T-helper 2 cell treated with Interferon-gamma antibody and Interleukin-4, amounts not matched to agents 100 ng/mL and 5 ng/mL, for 36 hours (primary cell): ENCODE measurements at regions not wholly inside any gene's neighbourhood (a gene's known extent, or its start where the extent isn't known, plus 50 kb on each side); places are given as distances from the start of the nearest gene placed in this dataset.

ENCODE experiments used
- intact Hi-C: fragments of 100-400 bp; cut with micrococcal nuclease; formaldehyde crosslinking; loops from one replicate; pipeline ENCODE4 v1.15.1; 2023

DNA sequence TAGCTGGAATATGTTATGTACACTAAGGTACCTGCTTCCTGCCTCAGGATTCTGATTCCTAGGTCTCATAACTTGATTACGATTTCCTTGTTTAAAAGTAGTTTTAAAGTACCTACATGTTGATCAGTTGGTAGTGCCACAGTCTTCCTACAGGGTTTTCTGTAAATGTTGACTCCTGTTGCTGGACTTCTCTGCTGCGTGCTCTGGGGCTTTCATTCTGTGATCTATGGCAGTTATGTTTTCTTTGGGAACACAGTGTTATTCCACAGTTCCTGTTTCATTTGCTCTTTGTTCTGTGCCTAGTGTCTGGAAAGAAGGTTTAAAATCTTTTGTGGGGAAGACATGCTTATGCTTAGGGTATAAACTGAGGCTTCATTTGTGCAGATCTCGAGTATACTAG is 343.5 kb downstream of the PLK2 start:
- intact Hi-C loops, result no loop called here

DNA sequence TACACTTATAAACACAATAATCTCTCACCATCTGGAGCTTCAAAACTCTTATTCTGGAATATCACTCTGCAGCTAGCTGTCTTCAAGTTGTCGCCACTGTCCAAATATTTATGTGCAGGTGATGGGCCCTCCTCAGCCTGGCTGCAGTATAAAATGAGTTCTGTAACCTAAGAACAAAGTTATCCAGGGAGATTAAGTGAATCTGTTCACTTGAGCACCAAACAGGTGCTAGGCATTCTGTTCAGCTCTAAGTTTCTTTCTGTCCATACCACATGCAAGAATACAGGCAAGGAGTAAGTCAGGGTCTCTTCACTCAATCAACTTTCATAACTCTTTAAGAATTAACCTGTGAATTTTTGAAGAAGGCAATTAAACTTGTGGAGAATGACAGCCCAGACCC is 344.1 kb downstream of the PLK2 start:
- intact Hi-C loops, result no loop called here

DNA sequence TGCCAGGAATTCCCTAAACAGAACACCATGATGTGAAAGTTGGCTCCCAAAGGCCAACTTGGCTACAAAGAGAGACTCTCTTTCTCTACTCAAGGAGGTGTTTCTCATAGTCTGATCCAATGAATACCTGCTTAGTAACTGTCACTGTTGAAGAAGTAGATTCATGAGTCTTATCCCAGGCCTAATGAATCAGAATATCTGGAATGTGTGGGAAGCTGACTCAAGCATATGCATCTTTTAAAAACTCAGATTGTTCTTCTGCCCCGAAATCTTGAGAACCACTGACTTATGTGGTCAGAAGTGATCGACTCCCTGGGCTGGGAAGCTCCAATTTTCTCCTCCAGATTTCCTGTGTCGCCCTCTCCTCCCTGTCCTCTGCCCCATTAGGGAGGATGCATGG is 345.6 kb downstream of the PLK2 start:
- intact Hi-C loops, result no loop called here

DNA sequence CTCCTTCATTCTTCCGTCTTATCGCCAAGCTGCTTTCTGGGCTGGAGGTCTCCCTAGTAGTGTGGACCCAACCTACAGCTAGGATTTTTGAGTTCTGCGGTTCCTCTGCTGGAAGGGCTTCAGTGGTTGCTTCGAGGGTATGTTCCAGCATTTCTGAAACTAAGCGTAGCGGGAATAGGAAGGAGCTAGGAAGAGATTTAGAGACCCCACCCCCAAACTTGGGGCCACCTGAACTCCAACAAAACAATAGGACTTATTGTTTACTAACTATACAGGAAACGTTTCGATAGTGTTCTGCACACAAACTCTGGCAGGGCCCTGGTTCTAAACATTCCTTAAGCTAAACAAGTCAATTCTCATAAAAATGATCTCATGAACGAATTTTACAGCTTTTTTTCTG is 346.7 kb downstream of the PLK2 start:
- intact Hi-C loops, result no loop called here

DNA sequence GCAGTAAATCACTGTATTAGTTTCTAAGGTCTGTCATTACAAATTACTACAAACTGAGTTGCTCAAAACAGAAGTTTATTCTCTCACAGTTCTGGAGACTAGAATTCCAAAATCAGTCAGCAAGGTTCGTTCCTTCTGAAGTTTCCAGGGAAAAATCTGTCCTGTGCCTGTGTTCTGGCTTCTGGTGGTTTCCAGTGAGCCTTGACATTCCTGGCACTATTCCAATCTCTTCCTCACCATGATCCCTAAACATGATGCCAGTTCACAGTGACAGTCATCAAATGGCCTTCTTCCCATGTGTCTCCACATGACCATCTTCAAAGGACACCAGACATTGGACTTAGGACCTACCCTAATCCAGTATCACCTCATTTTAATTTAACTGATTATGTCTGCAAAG is 351.4 kb downstream of the PLK2 start:
- intact Hi-C loops, result no loop called here

DNA sequence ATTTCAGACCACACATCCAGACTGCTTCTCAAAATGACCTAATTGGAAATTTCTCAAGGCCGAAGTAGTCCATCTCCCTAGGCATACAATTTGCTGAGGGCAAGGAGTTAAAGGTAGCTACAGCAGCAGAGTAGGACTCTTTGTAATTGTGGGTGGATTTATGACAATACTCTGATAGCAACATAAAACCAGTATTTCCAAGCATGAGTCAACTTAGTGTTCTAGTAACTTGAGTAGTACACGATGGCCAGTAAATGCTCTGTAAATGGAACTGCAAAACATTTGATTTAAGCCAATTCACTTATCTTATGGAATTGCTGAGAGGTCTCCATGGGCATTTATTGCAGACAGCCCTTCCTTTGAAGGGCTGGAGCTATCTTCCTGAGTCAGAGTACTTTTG is 352.2 kb downstream of the PLK2 start:
- intact Hi-C loops, result no loop called here

DNA sequence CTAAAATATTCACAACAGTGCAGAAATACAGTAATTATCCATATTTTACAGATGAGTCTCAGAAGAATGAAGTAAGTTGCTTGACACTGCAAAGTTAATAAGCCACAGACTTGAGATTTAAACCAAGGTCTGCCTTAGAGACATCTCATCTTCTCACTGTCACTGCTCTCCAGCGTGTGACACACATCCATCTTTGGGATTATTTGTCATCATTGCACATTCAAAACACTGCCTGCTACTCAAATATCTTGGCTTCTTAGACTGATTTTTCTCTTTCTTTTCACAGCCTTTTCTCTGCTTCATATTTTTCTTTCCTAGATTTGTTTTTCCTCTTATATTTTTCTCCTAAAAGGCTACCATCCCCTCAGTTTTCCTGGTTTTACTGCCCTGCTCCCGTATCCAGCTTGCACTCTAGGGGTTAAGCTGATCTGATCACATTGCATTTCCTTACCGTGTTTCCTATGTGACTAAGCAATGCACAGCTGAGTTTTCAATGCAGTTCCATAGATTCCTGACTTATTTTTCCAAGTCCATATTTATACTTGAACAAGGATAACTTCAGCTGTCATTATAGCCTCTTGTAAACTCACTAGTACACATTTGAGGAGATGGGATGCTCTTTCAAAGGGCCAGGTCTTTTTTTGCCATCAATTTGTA is 353.0 kb downstream of the PLK2 start:
- intact Hi-C loops, result no loop called here

DNA sequence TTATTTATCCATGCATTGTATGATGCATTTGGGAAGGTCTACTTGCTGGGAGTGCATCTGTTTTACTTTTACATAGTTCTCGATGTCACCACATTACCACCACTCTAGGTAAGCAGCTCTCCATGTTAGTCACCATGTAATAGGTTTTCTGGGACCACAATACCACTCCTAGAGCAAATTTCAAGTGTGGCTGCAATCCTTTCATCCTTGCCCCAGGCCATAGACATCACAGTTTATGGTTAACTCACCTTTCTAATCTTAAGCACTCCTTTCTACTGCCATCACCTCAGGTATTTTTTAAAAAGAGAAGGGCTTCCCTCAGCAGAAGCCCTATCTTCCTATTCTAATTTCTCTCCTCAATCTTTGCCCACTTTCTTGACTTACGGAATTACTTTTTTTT is 354.1 kb downstream of the PLK2 start:
- intact Hi-C loops, result no loop called here

DNA sequence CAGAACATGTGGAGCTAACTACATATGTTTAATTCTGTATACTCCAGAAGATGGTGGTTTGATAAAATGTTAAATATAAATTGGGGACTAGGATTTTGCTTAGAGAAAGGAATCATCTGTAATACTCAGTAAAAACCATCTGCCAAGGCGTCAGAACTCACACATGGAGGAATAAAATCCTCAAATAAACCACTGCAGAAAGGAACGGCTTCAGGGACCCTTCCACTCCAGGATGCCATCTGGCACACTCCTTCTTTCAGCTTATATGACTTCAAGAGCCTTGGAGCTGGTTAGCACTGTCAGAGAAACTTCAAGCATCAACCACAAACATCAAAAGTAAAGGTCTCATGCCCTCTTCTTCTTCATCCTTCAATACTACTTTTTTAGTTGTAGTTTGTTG is 360.6 kb downstream of the PLK2 start:
- intact Hi-C loops, result no loop called here

DNA sequence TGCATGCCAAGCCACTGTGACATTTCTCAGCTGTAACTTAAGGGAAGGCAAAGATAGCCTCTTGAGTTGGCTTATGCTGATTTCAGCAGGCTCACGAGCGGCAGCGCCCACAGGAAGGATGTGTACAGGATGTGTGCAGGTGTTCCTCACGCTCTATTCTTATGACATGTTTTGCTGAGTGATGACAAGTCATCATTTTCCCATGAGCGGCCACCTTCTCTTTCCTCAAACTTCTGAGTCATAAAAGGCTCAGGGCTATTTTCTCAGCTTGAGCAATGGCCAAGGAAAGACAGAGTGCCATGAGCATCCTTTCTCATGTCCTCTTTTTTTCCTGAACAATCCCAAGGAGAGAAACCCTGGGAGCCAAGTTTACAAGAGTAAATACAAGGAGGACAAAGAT is 365.9 kb downstream of the PLK2 start:
- intact Hi-C loops, result no loop called here

DNA sequence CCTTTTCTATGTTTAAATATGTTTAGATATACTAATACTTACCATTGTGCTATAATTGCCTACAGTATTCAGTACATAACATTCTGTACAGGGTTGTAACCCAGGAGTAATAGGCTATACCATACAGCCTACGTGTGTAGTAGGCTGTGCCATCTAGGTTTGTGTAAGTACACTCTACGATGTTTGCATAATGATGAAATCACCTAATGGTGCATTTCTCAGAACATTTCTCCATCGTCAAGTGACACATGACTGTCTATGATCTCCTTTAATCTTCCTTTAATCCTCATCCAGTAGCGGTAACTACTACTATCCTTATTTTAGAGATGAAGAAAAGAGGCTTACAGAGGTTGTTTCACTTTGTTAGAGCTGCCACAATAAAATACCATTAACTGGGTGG is 369.2 kb downstream of the PLK2 start:
- intact Hi-C loops, result no loop called here

DNA sequence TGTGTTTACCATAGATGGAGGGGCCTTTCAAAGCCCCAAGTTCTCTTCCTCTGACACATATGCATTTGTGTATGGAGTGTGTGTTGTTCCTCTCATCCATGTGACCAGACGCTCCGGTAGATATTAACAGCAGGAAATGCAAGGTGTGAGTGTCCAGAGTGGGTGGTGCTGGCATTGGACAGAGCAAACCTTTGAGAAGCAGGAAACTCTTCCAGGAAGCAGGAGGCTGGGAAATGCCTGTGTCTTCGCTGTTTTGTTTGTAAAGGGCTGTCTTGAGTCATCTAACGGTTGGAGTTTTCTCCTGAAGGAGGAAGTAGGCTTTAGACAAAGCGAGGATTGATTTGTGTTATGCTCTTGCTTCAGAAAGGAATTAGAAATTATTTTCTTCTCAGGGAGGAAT is 370.9 kb downstream of the PLK2 start:
- intact Hi-C loops, result no loop called here

DNA sequence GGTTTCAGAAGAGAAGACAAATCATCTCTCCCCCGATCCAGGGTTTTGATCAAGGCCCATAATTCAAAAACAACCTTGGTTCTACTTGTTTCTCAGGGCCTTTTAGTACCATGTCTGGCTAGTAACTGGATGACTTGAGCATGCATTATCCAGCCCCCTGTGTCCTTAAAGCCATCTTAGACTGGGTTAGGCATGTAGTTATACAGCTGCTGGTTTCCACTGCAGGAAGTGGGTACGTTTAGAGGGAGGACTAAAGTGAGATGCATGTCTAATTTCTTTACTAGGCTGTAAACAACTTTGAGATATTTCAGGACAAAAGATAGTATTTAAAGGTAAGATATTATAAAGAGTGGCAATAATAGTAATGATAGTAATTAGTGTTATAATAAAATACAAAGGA is 372.0 kb downstream of the PLK2 start:
- intact Hi-C loops, result no loop called here

DNA sequence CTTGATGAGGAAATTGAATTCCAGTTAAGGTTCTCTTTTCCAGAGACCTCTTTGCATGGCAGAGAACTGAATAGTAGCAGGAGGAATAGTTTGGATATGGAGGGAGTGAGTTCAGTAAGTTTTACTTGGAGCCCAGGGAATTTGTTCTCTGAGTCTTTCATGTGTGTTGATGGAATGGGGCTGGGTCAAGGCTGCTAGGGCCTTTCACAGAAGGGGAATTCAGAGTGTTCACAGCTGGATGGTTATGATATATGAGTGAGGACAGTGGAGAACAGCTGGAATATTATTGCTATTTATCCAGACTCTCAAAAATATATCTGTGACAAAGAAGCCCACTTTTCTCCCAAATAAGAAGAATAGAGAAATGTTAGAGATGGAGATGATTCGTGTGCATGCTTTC is 372.8 kb downstream of the PLK2 start:
- intact Hi-C loops, result no loop called here

DNA sequence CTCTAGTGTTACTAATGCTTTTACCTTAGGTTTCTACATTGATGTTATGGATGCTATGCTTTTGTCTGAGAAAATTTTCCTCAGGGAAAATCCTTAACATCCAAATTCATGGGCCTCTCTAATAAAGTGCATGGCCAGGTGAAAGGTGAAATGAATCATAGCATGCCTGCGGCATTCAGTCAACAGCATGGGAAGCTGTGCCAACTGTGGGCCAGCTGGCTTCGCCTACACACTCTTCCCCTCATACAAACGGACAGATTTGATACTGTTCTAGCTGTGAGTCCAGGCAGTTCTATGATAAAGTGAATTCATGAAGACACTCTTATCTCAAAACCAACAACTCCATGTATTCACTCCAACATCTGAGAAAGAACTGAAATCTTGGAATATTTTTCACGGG is 374.1 kb downstream of the PLK2 start:
- intact Hi-C loops, result no loop called here

DNA sequence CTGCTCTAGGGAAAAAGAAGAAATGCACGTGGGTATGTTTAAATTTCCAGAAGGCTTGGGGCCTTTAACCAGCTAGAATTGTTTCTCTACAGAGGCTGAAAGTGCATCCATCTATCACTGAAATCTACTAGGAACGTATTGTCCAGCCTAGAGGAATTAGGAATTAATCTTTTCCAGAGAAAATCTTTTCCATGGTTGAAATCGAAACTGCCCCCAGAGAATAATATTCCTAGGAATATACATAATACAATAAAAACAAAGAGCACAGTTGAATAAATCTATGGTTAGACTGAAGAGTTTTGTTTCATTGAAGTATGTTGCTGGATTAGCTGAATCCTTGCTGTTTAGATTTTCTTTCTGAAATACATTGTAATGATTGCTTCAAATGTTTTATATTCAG is 378.5 kb downstream of the PLK2 start:
- intact Hi-C loops, result no loop called here

DNA sequence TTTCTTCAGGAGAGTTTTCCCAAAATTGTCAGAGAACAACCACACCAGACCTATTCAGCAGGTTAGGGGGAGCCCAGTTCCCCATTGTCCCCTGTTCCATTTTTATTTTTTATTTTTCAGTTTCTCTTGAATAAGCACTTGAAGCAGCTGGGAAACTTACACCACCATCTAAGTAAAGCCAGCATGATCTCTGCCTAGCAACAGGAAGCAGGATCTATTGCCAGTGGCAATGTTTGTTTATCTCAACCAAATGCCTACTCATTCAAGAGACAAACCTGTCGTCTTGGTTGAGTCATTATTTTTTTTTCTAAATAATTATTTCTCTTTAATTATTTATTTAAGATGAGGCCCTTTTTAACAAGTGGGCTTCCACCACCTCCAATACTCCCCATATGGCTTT is 379.3 kb downstream of the PLK2 start:
- intact Hi-C loops, result no loop called here

DNA sequence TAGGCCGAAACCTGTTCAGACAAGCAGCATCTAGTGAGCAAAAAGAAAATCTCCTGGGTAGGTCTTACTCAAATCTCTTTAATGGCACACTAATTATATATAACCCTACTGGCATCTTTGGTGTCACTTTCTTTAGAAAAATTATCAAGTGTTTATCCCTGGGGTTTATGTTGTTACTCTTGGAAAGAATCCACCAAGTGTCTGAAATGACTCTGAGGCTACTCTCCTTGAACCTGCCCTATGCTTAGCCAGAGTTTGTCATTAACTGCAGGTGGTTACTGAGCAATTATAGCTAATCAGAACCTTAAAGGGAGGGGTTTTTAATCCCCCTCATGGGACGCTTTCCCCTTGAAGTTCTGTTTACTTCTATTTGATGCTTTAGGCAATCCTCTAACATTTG is 381.9 kb downstream of the PLK2 start:
- intact Hi-C loops, result no loop called here

DNA sequence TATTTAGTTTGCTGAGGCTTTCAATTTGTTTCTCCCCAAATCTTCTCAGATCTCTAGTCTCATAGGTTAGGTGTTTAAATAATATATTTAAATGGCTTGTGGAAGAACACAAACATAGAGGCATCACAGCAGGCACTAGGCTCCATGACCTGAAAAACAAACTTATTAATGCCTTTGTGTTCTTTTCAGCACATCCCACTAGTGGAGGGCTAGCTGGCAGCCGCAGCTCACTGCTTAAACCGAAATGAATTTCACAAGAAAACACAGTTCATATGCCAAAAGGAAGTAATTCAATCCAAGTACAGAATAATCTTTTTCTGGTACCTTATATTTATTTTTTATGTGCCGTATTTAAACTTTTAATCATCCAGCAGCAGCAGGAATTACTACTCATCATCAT is 382.5 kb downstream of the PLK2 start:
- intact Hi-C loops, result no loop called here

DNA sequence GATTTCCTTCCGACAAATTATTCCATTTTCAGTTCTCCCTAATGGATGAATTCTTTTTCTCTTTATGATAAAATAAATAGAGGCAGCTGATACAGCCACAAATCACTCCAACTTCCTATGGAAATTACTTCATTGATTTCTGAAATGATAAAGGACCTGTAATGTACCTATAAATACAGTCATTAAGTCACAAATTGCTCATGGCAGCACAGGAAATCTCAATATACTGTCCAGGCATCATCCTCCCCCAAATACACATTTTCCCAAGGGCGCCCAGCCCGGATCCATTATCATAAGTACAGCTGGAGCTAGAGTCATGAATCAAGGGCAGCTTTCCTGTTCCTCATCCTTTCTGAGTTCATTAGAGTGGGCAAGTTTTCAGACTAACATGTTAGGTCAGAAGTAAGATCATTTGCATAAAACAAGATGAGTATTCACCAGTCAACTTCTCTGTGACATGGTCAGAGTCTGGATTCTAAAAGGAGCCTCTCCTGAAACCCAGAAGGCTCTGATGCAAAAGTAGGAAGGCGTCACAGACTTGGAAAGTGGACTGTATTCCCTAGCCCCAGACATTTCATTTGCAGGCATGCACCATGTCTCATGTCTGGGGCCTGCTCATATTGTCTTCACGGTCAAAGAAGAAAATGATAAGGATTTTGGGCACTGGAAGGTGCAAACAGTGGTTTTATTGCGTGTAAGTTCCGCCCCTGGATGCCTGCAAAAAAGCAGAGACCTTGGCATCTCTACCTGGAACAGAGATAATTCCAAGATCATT is 383.2 kb downstream of the PLK2 start:
- intact Hi-C loops, result no loop called here

DNA sequence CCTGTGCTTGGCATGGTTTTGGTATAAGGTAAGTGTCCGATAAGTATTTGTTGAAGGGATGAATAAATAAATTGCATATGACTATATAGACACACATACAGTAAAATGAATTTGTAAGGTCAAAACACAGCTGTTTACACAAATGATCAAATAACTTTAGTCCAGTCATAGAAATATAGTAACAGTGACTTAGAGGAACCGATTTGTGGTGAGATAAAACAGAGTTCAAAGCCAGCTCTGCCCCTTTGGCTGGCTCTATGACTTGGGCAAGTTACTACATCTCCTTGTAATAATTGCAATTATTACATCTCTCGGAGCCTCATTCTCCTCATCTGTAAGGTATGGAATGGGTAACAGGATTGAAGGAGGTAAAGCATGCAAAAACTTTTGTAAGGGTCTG is 384.0 kb downstream of the PLK2 start:
- intact Hi-C loops, result no loop called here

DNA sequence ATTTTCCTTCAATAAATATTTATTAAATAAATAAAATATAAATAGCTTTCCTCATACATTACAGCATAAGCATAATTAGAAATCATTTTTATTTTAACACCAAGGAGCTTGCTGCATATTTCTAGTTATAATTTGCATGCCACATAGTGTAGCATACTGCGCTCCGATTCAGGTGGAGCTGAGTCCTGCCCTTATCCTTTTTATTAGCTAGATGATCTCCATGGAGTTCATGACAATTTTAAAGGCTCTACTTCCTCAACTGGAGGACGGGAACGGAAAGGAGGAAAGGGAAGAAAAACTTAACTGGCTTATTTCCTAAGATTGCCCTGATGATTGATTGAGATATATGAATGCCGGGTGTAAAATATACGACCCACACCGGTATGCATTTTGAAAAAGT is 385.2 kb downstream of the PLK2 start:
- intact Hi-C loops, result no loop called here

DNA sequence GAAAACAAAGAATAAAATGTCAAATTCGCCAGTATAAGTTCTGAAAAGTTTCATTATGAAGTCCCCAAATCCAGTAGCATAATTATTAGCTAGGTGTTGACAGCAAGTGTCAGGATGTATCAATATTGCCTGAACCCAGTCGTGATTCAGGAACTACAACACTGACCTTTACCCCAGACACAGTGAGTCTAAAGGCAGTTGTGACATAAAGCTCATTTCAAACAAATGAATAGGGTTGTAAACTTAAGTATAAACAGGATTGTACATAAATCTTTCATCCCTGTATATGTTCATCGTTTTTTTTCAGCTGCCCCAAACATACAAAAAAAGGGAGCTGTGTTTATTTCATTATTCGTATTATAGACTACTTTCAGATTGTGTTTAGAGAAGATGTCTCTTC is 385.7 kb downstream of the PLK2 start:
- intact Hi-C loops, result no loop called here
